Neuronal stem cell (in vitro differentiated cells): ENCODE measurements at regions not wholly inside any gene's neighbourhood (a gene's known extent, or its start where the extent isn't known, plus 50 kb on each side); places are given as distances from the start of the nearest gene placed in this dataset.
A peak's percentile ranks its signal among the peaks of the same experiment; 100 is the strongest.

ENCODE experiments used
- DNase-seq: peaks from one replicate; pipeline ENCODE4 v3.0.0-alpha.2; 2013; ENCODE audit warnings: low spot score
- H2AFZ ChIP-seq: one replicate; pipeline ENCODE4 v1.6.1; 2013; ENCODE audit warnings: mild to moderate bottlenecking, low read length, inconsistent platforms
- H2AK5ac ChIP-seq: 2 replicates; pipeline ENCODE4 v1.6.1; 2013; ENCODE audit warnings: low read depth, mild to moderate bottlenecking, inconsistent platforms, low read length, moderate library complexity, mixed read lengths
- H2BK120ac ChIP-seq: 2 replicates; pipeline ENCODE4 v1.6.1; 2013; ENCODE audit warnings: low read depth, mild to moderate bottlenecking, inconsistent platforms, low read length, moderate library complexity, mixed read lengths
- H2BK12ac ChIP-seq: one replicate; pipeline ENCODE4 v1.6.1; 2013; ENCODE audit warnings: low read length, inconsistent platforms
- H2BK15ac ChIP-seq: 2 replicates; pipeline ENCODE4 v1.6.1; 2013; ENCODE audit warnings: mild to moderate bottlenecking, low read length, inconsistent platforms, mixed read lengths
- H2BK5ac ChIP-seq: one replicate; pipeline ENCODE4 v1.6.1; 2013; ENCODE audit warnings: inconsistent platforms, mild to moderate bottlenecking, low read length, moderate library complexity
- H3K14ac ChIP-seq: one replicate; pipeline ENCODE4 v1.6.1; 2013; ENCODE audit warnings: low read length, inconsistent platforms
- H3K18ac ChIP-seq: 2 replicates; pipeline ENCODE4 v1.6.1; 2013; ENCODE audit warnings: low read length, inconsistent platforms
- H3K23ac ChIP-seq: 2 replicates; pipeline ENCODE4 v1.6.1; 2013; ENCODE audit warnings: low read depth, mild to moderate bottlenecking, mixed read lengths, low read length, inconsistent platforms; ENCODE audit not compliant: poor library complexity
- H3K27ac ChIP-seq: replicated peaks from 3 replicates; pipeline ENCODE4 v1.5.1; 2013; ENCODE audit warnings: low read length, inconsistent platforms
- H3K27me3 ChIP-seq, 3 experiments: 2 replicates each; pipeline ENCODE4 v1.6.1; 2013; ENCODE audit warnings: low read length in 3 of 3, mild to moderate bottlenecking in 2 of 3, inconsistent platforms in 1 of 3, low read depth in 1 of 3, mixed read lengths in 1 of 3, moderate library complexity in 1 of 3; ENCODE audit not compliant: control insufficient read depth in 3 of 3, insufficient read depth in 3 of 3
- H3K36me3 ChIP-seq, 2 donors: replicated peaks in 1 of 2; 2 replicates each; pipeline ENCODE4 v1.6.1; 2013; ENCODE audit warnings: low read length in 2 of 2; ENCODE audit not compliant: control insufficient read depth in 2 of 2, insufficient read depth in 2 of 2
- H3K4ac ChIP-seq: 2 replicates; pipeline ENCODE4 v1.6.1; 2013; ENCODE audit warnings: inconsistent platforms, mild to moderate bottlenecking, low read length, moderate library complexity
- H3K4me1 ChIP-seq, 2 donors: 1 replicate in 1 of 2; 2 replicates in 1 of 2; pipeline ENCODE4 v1.6.1; 2013; ENCODE audit warnings: low read length in 2 of 2, low read depth in 1 of 2; ENCODE audit not compliant: control insufficient read depth in 2 of 2, insufficient read depth in 1 of 2
- H3K4me2 ChIP-seq: one replicate; pipeline ENCODE4 v1.6.1; 2013; ENCODE audit warnings: mild to moderate bottlenecking, low read length, inconsistent platforms; ENCODE audit not compliant: insufficient read depth, poor library complexity, severe bottlenecking
- H3K4me3 ChIP-seq, 2 donors: 2 replicates each; pipeline ENCODE4 v1.5.1; 2013; ENCODE audit warnings: low read length in 2 of 2, mild to moderate bottlenecking in 2 of 2, inconsistent platforms in 1 of 2, moderate library complexity in 1 of 2
- H3K79me1 ChIP-seq: one replicate; pipeline ENCODE4 v1.6.1; 2013; ENCODE audit warnings: low read depth, mild to moderate bottlenecking, inconsistent platforms, low read length, moderate library complexity
- H3K9ac ChIP-seq: one replicate; pipeline ENCODE4 v1.6.1; 2013; ENCODE audit warnings: mild to moderate bottlenecking, low read depth, low read length, inconsistent platforms; ENCODE audit not compliant: poor library complexity
- H3K9me3 ChIP-seq, 2 donors: replicated peaks in 1 of 2; 2 replicates each; pipeline versions ENCODE3 to v1.6.1; 2013; ENCODE audit warnings: low read length in 2 of 2, mild to moderate bottlenecking in 2 of 2, inconsistent platforms in 1 of 2, low read depth in 1 of 2, mixed read lengths in 1 of 2, moderate library complexity in 1 of 2; ENCODE audit not compliant: control insufficient read depth in 2 of 2, insufficient read depth in 1 of 2
- H4K8ac ChIP-seq: one replicate; pipeline ENCODE4 v1.6.1; 2013; ENCODE audit warnings: low read depth, mild to moderate bottlenecking, inconsistent platforms, low read length, moderate library complexity
- H4K91ac ChIP-seq: one replicate; pipeline ENCODE4 v1.6.1; 2013; ENCODE audit warnings: low read length, low read depth, mild to moderate bottlenecking, inconsistent platforms; ENCODE audit not compliant: poor library complexity
- WGBS, 2 donors: extraction: QIAGEN DNeasy Blood & Tissue Kit; methylation state at CpG; one replicate each; pipeline ENCODE4 v1.1.7; 2013; ENCODE audit warnings: missing lambda C conversion rate in 2 of 2, mixed read lengths in 1 of 2; ENCODE audit not compliant: insufficient read length in 2 of 2, insufficient replicate concordance in 1 of 2; ENCODE audit errors: extremely low coverage in 2 of 2; 5-methylcytosine and 5-hydroxymethylcytosine counted together

- Histone ChIP-seq H2AK5ac (no peak overlapping the region), H3K4me3 (no peak overlapping the region), H3K4me2 (no peak overlapping the region), H3K36me3 (no peaks in the 10 kb centered on the region), H3K14ac (no peak overlapping the region), H3K18ac (no peak overlapping the region), H3K9ac (no peak overlapping the region), H2BK15ac (no peak overlapping the region), H2BK5ac (no peak overlapping the region), H2BK120ac (no peak overlapping the region), H2AFZ (no peak overlapping the region), H3K27me3 (peaks cover 0 to 2% (median 0%) of the 10 kb centered on the region in 3 experiments), H3K27ac (no peak overlapping the region), H3K23ac (no peak overlapping the region), H2BK12ac (no peak overlapping the region), H3K4me1 (peaks cover 0 to 3% of the 10 kb centered on the region in 2 donors), H4K8ac (no peak overlapping the region), H3K9me3 (peaks cover 0 to 1% of the 10 kb centered on the region in 2 donors), H4K91ac (no peak overlapping the region), H3K79me1 (no peaks in the 10 kb centered on the region), H3K4ac (no peak overlapping the region)
- WGBS, 2 donors, result no CpG with 5 or more reads among the region's 2 CpGs
- no peak for DNase-seq
These were observed 109.6 kb downstream of the ICOS start for GRCh38 chr2:204046145-204046544.

- no peak for DNase-seq
- H3K79me1 ChIP-seq, result no peaks in the 10 kb centered on the region
- no peak overlapping the region for H3K27ac ChIP-seq
- H2AFZ ChIP-seq, result no peak overlapping the region
- H3K9me3 ChIP-seq, result no peaks in the 10 kb centered on the region
- H3K18ac ChIP-seq, result no peak overlapping the region
- H3K14ac ChIP-seq, result no peak overlapping the region
- H4K91ac ChIP-seq, result no peak overlapping the region
- H2BK15ac ChIP-seq, result no peak overlapping the region
- peaks cover 0 to 3% of the 10 kb centered on the region in 2 donors for H3K4me1 ChIP-seq
- H4K8ac ChIP-seq, result no peak overlapping the region
- no peak overlapping the region for H2BK120ac ChIP-seq
- H3K4ac ChIP-seq, result no peak overlapping the region
- no peak overlapping the region for H3K4me2 ChIP-seq
- no peak overlapping the region for H2BK12ac ChIP-seq
- H3K27me3 ChIP-seq, result no peaks in the 10 kb centered on the region
- H2BK5ac ChIP-seq, result no peak overlapping the region
- no peak overlapping the region for H3K4me3 ChIP-seq
- no peak overlapping the region for H3K23ac ChIP-seq
- no peaks in the 10 kb centered on the region for H3K36me3 ChIP-seq
- no peak overlapping the region for H2AK5ac ChIP-seq
- H3K9ac ChIP-seq, result no peak overlapping the region
These were observed 113.1 kb downstream of the ICOS start for GRCh38 chr2:204049635-204050034.

GRCh38 chr2:204050681-204051080 lies 114.1 kb downstream of the ICOS start:
- no peak overlapping the region for H3K23ac ChIP-seq
- H3K4ac ChIP-seq, result no peak overlapping the region
- peaks cover 0 to 3% of the 10 kb centered on the region in 2 donors for H3K4me1 ChIP-seq
- no peak overlapping the region for H3K9ac ChIP-seq
- no peak overlapping the region for H4K91ac ChIP-seq
- H2BK120ac ChIP-seq, result no peak overlapping the region
- no peaks in the 10 kb centered on the region for H3K79me1 ChIP-seq
- H2BK5ac ChIP-seq, result no peak overlapping the region
- no peak overlapping the region for H2AFZ ChIP-seq
- H2BK15ac ChIP-seq, result no peak overlapping the region
- no peak overlapping the region for H3K4me2 ChIP-seq
- no peaks in the 10 kb centered on the region for H3K9me3 ChIP-seq
- H2BK12ac ChIP-seq, result no peak overlapping the region
- no peaks in the 10 kb centered on the region for H3K27me3 ChIP-seq
- no peak for DNase-seq
- no peak overlapping the region for H2AK5ac ChIP-seq
- no CpG with 5 or more reads among the region's 5 CpGs for WGBS, 2 donors
- no peak overlapping the region for H3K4me3 ChIP-seq
- H4K8ac ChIP-seq, result no peak overlapping the region
- no peak overlapping the region for H3K27ac ChIP-seq
- H3K18ac ChIP-seq, result peak overlapping the region; percentile 2
- no peak overlapping the region for H3K14ac ChIP-seq
- no peaks in the 10 kb centered on the region for H3K36me3 ChIP-seq

- no peaks in the 10 kb centered on the region for H3K36me3 ChIP-seq
- H3K4me1 ChIP-seq, result no peaks in the 10 kb centered on the region
- H3K27ac ChIP-seq, result no peak overlapping the region
- H3K14ac ChIP-seq, result no peak overlapping the region
- H2BK5ac ChIP-seq, result no peak overlapping the region
- H3K18ac ChIP-seq, result peak overlapping the region; percentile 48
- H2AK5ac ChIP-seq, result no peak overlapping the region
- no peak overlapping the region for H2BK15ac ChIP-seq
- no peak overlapping the region for H3K4me3 ChIP-seq
- H3K79me1 ChIP-seq, result no peaks in the 10 kb centered on the region
- no peak overlapping the region for H3K23ac ChIP-seq
- no peaks in the 10 kb centered on the region for H3K9me3 ChIP-seq
- no peaks in the 10 kb centered on the region for H3K27me3 ChIP-seq
- no peak overlapping the region for H2BK12ac ChIP-seq
- no peak overlapping the region for H2BK120ac ChIP-seq
- no peak overlapping the region for H4K8ac ChIP-seq
- no peak for DNase-seq
- no CpG with 5 or more reads among the region's 4 CpGs for WGBS, 2 donors
- H3K4me2 ChIP-seq, result no peak overlapping the region
- H4K91ac ChIP-seq, result no peak overlapping the region
- no peak overlapping the region for H2AFZ ChIP-seq
- no peak overlapping the region for H3K9ac ChIP-seq
- H3K4ac ChIP-seq, result no peak overlapping the region
These were observed 114.9 kb downstream of the ICOS start for GRCh38 chr2:204051476-204051875.
